ENCODE measurements at regions not wholly inside any gene's neighbourhood (a gene's known extent, or its start where the extent isn't known, plus 50 kb on each side); places are given as distances from the start of the nearest gene placed in this dataset.

GRCh38 chr12:24754690-24755638 is 193.9 kb downstream of the BCAT1 start:
- TF ChIP-seq EZH2 (IDR thresholded peaks at IDR 0.05) (no peak), CTCF (IDR thresholded peaks at IDR 0.05) (no peak), EZH2phosphoT487 (IDR thresholded peaks at IDR 0.05) (no peak)

Measured in neural progenitor cell (in vitro differentiated cells).